ENCODE measurements at regions not wholly inside any gene's neighbourhood (a gene's known extent, or its start where the extent isn't known, plus 50 kb on each side); places are given as distances from the start of the nearest gene placed in this dataset.

GRCh38 chr22:25405841-25406509 is 158.5 kb upstream of the GRK3 start:
- Histone ChIP-seq H3K36me3 (no peaks in the 10 kb centered on the region), H3K4me3 (peak overlapping the region; percentile 71), H3K27me3 (no peaks in the 10 kb centered on the region), H3K27ac (peak overlapping the region; percentile 84), H3K4me1 (peaks cover 35% of the 10 kb centered on the region), H3K9me3 (no peaks in the 10 kb centered on the region)
- TF ChIP-seq, protein P1, sequence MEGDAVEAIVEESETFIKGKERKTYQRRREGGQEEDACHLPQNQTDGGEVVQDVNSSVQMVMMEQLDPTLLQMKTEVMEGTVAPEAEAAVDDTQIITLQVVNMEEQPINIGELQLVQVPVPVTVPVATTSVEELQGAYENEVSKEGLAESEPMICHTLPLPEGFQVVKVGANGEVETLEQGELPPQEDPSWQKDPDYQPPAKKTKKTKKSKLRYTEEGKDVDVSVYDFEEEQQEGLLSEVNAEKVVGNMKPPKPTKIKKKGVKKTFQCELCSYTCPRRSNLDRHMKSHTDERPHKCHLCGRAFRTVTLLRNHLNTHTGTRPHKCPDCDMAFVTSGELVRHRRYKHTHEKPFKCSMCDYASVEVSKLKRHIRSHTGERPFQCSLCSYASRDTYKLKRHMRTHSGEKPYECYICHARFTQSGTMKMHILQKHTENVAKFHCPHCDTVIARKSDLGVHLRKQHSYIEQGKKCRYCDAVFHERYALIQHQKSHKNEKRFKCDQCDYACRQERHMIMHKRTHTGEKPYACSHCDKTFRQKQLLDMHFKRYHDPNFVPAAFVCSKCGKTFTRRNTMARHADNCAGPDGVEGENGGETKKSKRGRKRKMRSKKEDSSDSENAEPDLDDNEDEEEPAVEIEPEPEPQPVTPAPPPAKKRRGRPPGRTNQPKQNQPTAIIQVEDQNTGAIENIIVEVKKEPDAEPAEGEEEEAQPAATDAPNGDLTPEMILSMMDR (IDR thresholded peaks at IDR 0.05) = no peak
- intact Hi-C loops (cut with DNase I) = no loop called here
- DNase-seq = peak; percentile 26
- no peak for ATAC-seq

DNA sequence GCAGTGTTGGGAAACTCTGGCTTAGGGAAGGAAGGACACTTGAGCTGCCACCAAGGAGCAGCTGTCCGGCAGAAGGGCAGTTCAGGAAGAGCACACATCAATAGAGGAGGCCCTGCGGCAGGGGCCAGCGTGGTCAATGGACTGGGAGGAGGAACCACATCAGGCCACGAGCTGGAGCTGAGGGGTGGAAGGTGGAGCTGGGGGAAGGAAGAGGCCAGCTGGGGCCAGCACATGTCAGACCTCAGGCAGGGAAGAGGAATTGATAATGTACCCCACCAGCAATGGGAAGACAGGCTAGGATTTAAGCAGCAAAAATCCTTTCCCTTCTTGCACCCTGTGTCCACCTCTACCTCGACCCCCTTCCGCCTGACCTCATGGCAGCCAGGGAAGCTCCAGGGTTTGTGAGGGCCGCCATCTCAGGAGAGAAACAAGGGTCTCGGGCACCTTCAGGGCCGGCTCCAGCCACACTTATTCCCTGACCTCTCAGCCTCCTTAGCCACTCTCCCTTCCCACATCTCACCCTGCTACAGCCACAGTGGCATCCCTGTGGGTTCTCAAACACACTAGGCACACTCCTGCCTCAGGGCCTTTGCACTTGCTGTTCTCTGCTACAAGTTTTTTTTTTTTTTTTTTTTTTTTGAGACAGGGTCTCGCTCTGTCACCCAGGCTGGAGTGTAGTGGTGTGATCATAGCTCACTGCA is 157.8 kb upstream of the GRK3 start:
- Histone ChIP-seq H3K27ac (no peak overlapping the region), H3K27me3 (no peaks in the 10 kb centered on the region), H3K4me1 (peaks cover 29% of the 10 kb centered on the region), H3K9me3 (no peaks in the 10 kb centered on the region), H3K36me3 (no peaks in the 10 kb centered on the region), H3K4me3 (no peak overlapping the region)
- TF ChIP-seq, protein P1 (IDR thresholded peaks at IDR 0.05) = no peak
- ATAC-seq = peak; percentile 35
- intact Hi-C loops (cut with DNase I) = no loop called here
- DNase-seq = peak; percentile 67

DNA sequence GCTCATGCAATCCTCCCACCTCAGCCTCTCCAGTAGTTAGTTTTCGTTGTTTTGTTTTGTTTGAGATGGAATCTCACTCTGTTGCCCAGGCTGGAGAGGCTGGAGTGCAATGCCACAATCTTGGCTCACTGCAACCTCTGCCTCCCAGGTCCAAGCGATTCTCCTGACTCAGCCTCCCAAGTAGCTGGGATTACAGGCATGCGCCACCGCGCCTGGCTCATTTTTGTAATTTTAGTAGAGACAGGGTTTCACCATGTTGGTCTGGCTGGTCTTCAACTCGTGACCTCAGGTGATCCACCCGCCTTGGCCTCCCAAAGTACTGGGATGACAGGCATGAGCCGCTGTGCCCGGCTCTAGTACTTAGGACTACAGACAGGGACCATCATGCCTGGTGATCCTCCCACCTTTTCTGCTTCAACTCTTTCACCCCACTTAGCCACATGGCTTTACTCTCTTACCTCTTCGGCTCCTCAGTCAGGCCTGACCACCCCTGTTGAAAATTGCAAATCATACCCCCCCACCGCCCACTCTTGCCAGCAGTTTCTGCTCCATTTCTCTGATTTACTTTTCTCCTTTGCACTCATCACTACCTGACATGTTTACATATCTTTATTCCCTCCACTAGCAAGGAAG is 157.1 kb upstream of the GRK3 start:
- intact Hi-C loops (cut with DNase I) = no loop called here

GRCh38 chr22:25407859-25408229 is 156.6 kb upstream of the GRK3 start:
- intact Hi-C loops (cut with DNase I) = no loop called here

More for the DNA sequence above, 157.1 kb upstream of the GRK3 start:
- H3K9me3 ChIP-seq = no peaks in the 10 kb centered on the region
- no peak overlapping the region for H3K4me3 ChIP-seq
- no peaks in the 10 kb centered on the region for H3K27me3 ChIP-seq
- no peak for ATAC-seq
- TF ChIP-seq, protein P1 (IDR thresholded peaks at IDR 0.05) = no peak
- no peaks in the 10 kb centered on the region for H3K36me3 ChIP-seq
- peaks cover 25% of the 10 kb centered on the region for H3K4me1 ChIP-seq
- H3K27ac ChIP-seq = no peak overlapping the region
- peak; percentile 44 for DNase-seq

DNA sequence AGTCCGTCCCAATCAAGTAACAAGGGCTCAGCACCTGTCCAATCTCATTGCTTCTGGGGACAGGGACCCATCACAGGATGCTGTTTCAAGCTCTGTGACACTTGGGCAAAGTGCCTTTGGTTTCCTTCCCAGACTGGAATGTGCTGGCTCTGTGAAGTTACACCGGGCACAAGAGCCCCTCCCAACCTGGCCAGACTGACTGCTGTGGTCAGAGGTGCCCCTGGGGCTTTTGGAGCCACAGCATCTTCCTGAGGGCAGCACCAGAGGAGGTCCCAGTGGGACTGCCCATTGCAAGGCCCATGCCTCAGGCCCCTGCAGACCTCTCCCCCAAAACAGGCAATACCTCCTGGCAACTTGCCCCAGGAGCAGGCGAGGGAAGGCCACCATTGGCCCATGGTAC is 155.2 kb upstream of the GRK3 start:
- intact Hi-C loops (cut with DNase I) = no loop called here
- Histone ChIP-seq H3K4me3 (no peak overlapping the region), H3K27me3 (no peaks in the 10 kb centered on the region), H3K27ac (no peak overlapping the region), H3K36me3 (no peaks in the 10 kb centered on the region), H3K4me1 (peaks cover 8% of the 10 kb centered on the region), H3K9me3 (no peaks in the 10 kb centered on the region)
- ATAC-seq (no peak), DNase-seq (no peak)
- TF ChIP-seq, protein P1 (IDR thresholded peaks at IDR 0.05) = no peak

More at GRCh38 chr22:25407859-25408229, 156.6 kb upstream of the GRK3 start:
- peaks cover 20% of the 10 kb centered on the region for H3K4me1 ChIP-seq
- no peaks in the 10 kb centered on the region for H3K36me3 ChIP-seq
- H3K27ac ChIP-seq = no peak overlapping the region
- H3K27me3 ChIP-seq = no peaks in the 10 kb centered on the region
- ATAC-seq = no peak
- H3K9me3 ChIP-seq = no peaks in the 10 kb centered on the region
- TF ChIP-seq, protein P1 (IDR thresholded peaks at IDR 0.05) = no peak
- DNase-seq = peak; percentile 20
- no peak overlapping the region for H3K4me3 ChIP-seq
